ENCODE measurements at regions not wholly inside any gene's neighbourhood (a gene's known extent, or its start where the extent isn't known, plus 50 kb on each side); places are given as distances from the start of the nearest gene placed in this dataset.

GRCh38 chr13:44260336-44260735 lies 113.3 kb upstream of the SERP2 start:
- no peak for FAIRE-seq

DNA sequence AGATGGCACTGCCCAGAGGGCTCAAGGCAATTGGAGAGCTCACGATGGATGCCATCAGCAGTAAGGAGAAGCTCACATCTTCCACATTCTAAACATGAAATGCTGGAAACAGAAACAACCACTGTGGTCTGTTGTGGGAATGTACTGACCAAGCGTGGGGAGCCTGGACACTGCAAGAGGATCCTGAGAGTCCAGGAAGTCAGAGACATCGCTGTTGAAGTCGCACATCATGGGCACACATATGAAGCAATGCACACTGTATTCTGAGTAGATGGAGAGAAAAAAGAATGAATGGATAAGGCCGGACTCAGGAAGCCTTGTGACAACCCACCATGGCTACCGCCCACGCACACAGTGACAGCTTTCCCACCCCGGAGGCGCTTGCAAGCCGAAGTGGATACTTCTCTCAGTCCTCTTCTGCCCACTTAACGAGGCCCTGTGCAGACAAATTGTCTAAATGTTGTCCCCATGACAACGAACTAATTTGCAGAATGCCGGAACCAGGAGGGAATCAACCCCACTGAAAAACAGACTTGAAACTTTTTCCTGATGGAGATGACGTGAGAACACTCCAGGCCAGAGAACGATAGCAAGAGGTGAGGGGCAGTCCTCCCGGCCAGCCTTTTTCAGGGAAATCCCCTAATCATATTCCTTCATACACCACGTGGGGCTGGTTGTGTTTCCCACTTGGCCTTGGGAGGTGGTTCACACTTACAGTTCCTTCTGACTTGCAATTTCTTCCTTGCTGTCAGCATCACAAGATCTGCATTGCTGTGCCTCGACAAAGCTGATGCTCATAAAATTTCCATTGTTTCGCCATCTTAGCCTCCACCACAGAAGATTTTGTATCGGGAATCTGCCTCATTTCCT lies 109.6 kb upstream of the SERP2 start:
- no peak for FAIRE-seq

- no peak for FAIRE-seq
These were observed 107.3 kb upstream of the SERP2 start for GRCh38 chr13:44266305-44266704.

- FAIRE-seq = no peak
These were observed 106.9 kb upstream of the SERP2 start for GRCh38 chr13:44266772-44267171.

DNA sequence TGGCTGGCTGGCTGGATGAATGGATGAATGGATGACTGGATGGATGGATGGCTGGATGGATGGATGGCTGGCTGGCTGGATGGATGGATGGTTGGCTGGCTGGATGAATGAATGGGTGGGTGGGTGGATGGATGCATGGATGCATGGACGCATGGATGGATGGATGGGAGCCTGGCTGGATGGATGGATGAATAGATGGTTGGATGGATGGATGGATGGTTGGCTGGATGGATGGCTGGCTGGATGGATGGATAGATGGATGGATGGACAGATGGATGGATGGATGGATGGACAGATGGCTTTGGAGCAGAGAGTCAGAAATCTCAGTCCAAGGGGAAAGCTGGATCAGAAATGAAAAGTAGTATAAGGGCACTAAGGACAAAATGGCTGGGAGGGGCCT lies 106.4 kb upstream of the SERP2 start:
- FAIRE-seq = no peak

DNA sequence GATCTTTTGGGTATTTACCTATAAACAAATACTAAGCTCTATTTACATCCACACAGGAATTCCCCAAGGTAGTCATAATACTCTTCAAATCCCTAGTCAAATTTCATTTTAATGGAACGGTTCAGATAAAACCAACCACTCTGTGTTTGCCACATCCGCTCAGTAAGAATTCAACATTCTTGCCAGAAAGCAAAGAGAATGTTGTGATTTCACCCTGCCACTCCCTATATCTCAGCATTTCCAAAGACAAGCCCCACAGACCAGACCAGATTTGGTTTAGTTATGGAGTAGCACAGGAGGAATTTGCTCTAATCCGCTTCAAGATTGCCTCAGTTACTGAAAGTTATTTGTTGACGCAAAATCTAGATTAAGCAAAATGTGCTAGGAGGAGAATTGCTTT lies 105.6 kb upstream of the SERP2 start:
- FAIRE-seq = no peak

GRCh38 chr13:44268980-44269379 lies 104.6 kb upstream of the SERP2 start:
- FAIRE-seq = no peak

DNA sequence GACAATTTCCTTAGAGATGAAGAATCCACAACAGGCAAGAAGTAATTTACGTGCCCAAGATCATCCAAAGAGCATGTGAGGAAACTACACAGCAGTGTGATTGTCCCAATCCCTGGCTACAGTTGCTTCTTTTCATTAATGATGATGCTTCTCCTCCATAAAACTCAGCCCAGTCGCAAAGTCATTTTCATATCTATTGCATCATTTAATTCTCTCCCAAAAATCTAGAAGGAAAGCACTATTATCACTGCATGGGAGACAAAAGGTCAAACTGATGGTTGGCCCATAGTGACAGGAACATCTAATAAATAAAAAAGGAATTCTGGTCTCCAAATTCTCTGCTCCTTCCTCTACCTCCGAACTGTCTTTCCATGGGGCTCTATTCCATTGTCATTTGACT lies 103.5 kb upstream of the SERP2 start:
- no peak for FAIRE-seq

DNA sequence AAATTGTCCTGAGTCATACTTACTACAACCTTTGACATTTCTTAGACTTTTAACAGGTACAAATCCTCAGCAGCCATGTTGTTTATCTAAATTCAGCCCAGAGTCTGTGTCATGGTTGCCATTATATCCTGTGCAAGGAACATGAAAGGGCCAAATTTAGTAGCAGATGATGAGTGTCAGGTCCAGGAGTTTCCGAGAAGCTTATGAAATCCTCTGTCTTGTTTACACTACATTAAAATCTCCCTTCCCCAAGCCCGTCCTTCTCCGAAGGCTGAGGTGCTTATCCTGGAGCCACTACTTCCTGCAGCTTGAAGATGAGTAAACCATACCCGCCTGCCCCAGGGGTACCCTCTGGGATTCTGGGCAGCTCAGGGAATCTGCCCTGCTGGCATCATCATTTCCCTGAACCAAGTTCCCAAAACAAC lies 102.6 kb upstream of the SERP2 start:
- no peak for FAIRE-seq

- FAIRE-seq = no peak
These were observed 102.2 kb upstream of the SERP2 start for GRCh38 chr13:44271473-44271872.

- FAIRE-seq = no peak
These were observed 101.7 kb upstream of the SERP2 start for GRCh38 chr13:44271915-44272341.

DNA sequence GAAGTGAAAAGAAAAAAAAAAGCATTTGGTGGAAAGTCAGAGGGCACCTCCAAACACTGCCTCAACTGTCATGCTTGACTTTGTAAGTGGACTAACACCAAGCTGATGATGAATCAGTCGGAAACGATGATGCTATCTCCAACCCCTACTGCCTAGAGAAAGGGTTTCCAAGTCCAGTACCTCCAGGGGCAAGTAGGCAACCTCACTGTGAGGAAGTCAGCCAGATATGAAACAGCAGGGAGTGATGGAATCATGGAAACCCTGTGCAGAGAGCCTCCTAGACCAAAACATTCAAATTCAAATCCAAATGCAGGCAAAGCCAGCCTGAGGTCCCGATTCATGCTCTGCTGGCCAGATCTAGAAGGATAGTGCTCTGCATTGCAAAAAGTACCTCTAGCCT lies 100.9 kb upstream of the SERP2 start:
- no peak for FAIRE-seq

DNA sequence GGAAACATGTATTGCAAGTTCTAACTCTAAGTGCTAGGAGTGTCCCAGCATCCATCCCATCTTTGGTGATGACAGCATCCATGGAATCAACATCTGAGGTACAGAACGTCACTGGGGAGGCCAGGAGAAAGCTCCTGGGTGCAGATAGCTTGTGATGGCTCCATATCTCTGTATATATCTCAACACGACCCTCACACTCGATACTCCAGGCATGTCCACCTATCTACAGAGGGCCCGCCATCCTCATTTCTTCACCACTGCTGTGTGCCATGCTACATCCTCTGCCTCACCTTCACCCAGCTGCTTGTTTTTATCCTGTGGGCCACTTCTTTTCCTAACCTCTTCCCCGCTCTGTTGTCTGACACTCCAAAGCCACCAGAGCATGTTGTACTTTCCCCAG lies 100.4 kb upstream of the SERP2 start:
- FAIRE-seq = no peak

DNA sequence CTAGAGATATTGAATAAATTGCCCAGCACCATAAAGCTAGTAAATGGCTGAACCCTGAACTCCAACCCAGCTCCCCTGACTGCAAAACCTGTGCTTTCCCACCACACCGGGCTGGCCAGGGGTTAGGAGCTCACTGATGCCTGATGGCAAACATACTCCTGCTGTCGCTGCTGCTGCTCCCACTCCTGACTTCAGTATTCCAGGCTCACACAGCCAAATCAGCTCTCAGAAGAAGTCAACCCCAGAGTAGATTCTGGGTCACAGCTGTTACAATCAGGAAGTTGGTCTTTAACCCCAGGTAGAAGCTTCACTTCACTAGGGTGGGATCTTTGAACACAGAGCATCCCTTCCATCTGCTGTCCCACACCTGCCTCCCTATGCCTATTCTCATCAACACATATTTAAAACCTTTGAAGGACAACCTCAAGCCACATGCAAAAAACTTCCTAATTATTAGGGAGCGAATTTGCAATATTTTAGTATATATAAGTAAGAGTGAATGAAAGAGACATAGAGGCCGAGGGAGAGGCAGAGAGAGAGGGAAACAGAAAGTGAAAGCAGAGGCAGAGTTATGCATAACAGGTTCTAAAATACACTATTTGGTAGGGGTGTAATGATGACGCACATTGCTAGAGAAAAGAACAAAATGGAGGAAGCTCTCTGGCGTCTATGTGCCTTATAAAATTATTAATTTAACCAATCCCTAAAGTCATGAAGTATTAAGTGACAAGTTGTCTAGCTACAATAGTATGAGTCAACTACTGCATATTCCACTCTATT lies 99.4 kb upstream of the SERP2 start:
- FAIRE-seq = no peak

DNA sequence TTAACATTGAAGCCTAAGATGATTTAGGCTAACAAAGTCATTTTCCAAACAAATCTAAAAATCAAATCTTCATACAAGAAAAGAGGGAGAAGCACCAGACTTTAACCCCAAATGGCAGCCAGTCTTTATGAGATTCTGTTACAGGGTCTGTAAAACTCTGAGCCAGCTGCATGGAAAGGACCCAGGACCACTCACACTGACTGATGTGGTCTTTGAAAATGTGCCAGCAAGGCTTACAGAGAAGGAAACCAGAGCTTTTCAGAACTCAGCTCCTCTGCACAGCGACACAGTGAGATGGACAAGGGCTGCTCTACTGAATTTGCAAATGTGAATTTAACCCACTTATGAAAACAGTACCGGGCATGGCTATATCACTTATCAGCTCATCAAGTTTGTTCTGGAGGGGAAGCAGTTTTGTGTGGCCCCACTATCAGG lies 98.8 kb upstream of the SERP2 start:
- FAIRE-seq = no peak

- FAIRE-seq = no peak
These were observed 98.2 kb upstream of the SERP2 start for GRCh38 chr13:44275381-44275780.

GRCh38 chr13:44276061-44276460 lies 97.6 kb upstream of the SERP2 start:
- no peak for FAIRE-seq

GRCh38 chr13:44277459-44277858 lies 96.2 kb upstream of the SERP2 start:
- no peak for FAIRE-seq

DNA sequence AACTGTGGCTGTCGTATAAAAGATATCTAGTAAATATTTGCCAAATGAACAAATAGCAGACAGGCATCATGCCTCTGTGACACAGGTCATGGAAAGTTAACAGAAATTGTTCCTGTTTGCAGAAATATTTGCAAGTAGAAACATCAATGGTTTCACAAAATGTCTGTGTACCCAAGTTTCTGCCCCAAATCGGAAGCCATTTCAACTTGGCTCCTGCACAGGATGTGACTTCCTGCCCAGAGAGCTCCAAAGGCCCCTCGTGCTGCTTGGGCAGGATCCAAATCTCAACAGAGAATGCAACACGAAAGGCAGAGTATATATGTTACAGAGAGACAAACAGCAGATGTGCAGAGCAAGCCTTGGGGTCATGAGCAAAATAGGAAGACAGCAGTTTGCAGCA lies 95.5 kb upstream of the SERP2 start:
- no peak for FAIRE-seq

GRCh38 chr13:44280456-44280855 lies 93.2 kb upstream of the SERP2 start:
- FAIRE-seq = no peak

- FAIRE-seq = no peak
These were observed 92.2 kb upstream of the SERP2 start for GRCh38 chr13:44281252-44282000.

GRCh38 chr13:44283600-44283999 lies 90.0 kb upstream of the SERP2 start:
- FAIRE-seq = no peak

DNA sequence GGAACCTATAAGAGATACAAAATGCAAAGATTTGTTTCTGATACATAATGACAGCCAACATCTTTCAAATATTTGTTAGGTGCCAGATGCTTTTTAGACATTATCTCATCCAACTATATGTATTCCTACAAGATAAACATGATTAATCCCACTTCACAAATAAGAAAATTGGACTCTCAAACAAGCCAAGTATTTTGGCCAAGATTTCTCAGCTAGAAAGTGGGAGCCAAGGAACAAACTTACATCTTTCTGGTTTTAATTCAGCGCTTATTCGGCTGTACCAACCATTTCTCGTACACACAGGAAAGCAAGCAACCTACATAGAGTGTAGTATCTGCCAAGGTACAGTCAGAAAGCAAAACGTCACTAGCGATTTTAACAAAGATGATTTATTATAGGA lies 85.7 kb upstream of the SERP2 start:
- FAIRE-seq = no peak
